22Rv1 (cell line): ENCODE measurements at regions not wholly inside any gene's neighbourhood (a gene's known extent, or its start where the extent isn't known, plus 50 kb on each side); places are given as distances from the start of the nearest gene placed in this dataset.

Source experiments
- H3K27ac ChIP-seq: fragments of 450-650 bp; 2 replicates; pipeline ENCODE4 v1.5.1; 2017
- CTCF ChIP-seq: fragments of 450-650 bp; IDR thresholded peaks from 2 replicates; pipeline ENCODE4 v1.5.1; 2017; ENCODE audit warnings: mild to moderate bottlenecking
- ZFX ChIP-seq: fragments of 450-650 bp; IDR thresholded peaks from 2 replicates; pipeline ENCODE4 v1.6.1; 2017; ENCODE audit warnings: antibody characterized with exemption, borderline replicate concordance

- TF ChIP-seq ZFX (no peak), CTCF (no peak)
- H3K27ac ChIP-seq, result no peak overlapping the region
These were observed 590.6 kb upstream of the IGFBP3 start for GRCh38 chr7:46511442-46512215.

- peak overlapping the region; percentile 12; the same call in 1 of the 2 replicates for H3K27ac ChIP-seq
- TF ChIP-seq CTCF (no peak), ZFX (no peak)
These were observed 587.5 kb upstream of the IGFBP3 start for GRCh38 chr7:46508583-46508982.

GRCh38 chr7:46507560-46507959, 586.5 kb upstream of the IGFBP3 start:
- H3K27ac ChIP-seq, result no peak overlapping the region
- no peak for TF ChIP-seq CTCF
- no peak for TF ChIP-seq ZFX

- TF ChIP-seq CTCF, result no peak
- no peak for TF ChIP-seq ZFX
- no peak overlapping the region for H3K27ac ChIP-seq
These were observed 573.4 kb upstream of the IGFBP3 start for GRCh38 chr7:46494441-46494840.

- H3K27ac ChIP-seq, result no peak overlapping the region
- no peak for TF ChIP-seq ZFX
- no peak for TF ChIP-seq CTCF
These were observed 573.0 kb upstream of the IGFBP3 start for GRCh38 chr7:46494028-46494427.

- no peak for TF ChIP-seq ZFX
- TF ChIP-seq CTCF, result no peak
- no peak overlapping the region for H3K27ac ChIP-seq
These were observed 572.1 kb upstream of the IGFBP3 start for GRCh38 chr7:46493196-46493595.

GRCh38 chr7:46492466-46492865, 571.4 kb upstream of the IGFBP3 start:
- no peak overlapping the region for H3K27ac ChIP-seq
- TF ChIP-seq ZFX, result no peak
- TF ChIP-seq CTCF, result no peak
